ENCODE measurements at regions not wholly inside any gene's neighbourhood (a gene's known extent, or its start where the extent isn't known, plus 50 kb on each side); places are given as distances from the start of the nearest gene placed in this dataset.

- no peak for TF ChIP-seq CTCF (IDR thresholded peaks at IDR 0.05)
- TF ChIP-seq POLR2A (IDR thresholded peaks at IDR 0.05) = no peak
- TF ChIP-seq EP300 (IDR thresholded peaks at IDR 0.05) = no peak
Observed at GRCh38 chr13:111402441-111402840, 82.0 kb downstream of the TEX29 start.

Data from sigmoid colon (tissue), 4 donors.